ENCODE measurements at regions not wholly inside any gene's neighbourhood (a gene's known extent, or its start where the extent isn't known, plus 50 kb on each side); places are given as distances from the start of the nearest gene placed in this dataset.
"Not testable (repeated sequence)": the region's sequence is repeated elsewhere in the genome, so short reads cannot be mapped to it uniquely, and the experiment has no call there.

DNA sequence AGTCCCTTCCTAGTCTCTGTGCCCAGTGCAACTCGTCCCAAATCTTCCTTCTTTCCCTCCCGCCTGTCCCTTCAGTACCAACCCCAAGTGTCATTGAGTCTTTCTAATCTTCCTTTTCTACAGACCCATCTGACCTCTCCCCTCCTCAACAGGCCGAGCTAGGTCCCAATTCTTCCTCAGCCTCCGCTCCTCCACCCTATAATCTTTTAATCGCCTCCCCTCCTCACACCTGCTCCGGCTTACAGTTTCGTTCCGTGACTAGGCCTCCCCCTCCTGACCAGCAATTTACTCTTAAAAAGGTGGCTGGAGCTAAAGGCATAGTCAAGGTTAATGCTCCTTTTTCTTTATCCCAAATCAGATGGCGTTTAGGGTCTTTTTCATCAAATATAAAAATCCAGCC is 123.1 kb upstream of the MAP2 start:
- not testable (repeated sequence) for DNase-seq

DNA sequence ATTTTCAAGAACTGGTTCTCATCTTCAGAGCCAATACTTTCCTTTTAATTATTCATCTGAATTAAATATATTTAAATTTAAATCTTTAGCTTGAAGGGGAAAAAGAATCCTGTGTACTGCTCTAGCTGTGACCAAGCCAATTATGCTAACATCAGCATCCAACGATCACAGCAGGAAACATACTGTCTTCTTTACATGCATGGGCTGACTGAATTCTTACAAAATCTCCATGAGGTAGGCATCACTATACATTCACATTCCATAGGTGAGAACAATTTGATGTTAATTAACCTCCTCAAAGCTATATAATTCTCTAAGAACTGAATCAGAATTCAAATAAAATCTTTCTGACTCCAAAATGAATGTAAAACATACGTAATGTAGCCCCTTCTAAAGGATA is 118.8 kb upstream of the MAP2 start:
- no peak for DNase-seq

DNA sequence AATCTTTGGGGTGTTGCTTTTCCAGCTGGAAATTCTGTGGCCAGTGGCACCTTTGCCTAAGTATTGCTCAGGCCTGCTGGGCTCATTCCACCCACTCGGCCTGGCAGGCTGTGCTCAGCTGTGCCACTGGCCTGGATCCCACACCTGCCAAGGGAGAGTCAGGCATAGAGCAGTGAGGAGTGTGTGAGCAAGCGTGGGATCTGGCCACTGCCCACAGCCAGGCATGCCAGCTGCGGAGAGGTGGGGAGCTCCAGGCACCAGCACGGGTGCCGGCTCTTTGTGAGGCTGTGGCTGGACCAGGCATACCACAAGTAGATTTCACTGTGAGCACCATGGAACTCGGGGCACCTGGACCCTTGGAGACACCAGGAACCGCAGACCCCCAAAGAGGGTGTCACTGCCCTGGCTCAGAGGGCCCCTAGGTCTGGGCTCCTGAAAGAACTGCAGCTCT is 118.1 kb upstream of the MAP2 start:
- peak in 2 of 3 donors; percentile 2 to 17 for DNase-seq

DNA sequence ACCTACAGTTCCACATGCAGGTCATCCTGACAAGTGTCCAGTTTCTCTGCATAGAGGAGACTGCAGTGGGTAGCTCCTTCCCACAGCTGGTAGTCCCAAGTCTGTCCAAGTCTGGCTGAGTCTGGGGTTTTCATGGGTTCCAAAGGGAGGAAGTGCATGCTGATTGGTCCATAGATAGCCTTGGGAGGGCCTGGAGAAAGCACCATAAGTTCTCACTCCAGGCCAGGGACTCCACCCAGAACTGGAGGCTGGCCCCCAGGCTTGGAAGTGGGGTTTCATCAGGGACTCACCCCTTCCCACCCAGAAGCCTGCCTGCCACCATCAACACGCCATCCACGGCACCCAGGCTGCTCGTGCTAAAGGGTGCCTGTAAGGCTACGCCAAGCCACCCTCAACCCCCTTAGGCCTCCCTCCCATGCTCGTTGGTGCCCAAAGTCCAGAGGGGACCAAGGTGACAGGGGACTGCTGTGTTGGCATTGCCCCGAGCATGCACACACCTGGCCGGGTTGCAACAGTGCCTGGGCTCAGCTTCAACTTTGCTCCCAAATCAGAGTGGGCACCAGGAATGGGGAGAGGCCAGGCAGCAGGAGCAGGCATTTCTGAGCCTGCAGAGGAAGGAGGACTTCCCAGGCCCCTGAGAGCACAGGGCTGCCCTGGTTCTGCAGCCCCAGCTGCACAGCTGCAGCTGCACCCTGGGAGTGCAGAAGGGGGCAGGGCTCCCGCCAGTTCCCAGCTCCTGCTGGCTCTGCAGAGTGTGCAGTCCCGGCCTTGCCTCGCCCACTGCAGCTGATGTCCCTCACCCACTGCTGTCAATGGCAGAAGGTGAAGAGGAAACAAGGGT is 116.5 kb upstream of the MAP2 start:
- no peak for DNase-seq

DNA sequence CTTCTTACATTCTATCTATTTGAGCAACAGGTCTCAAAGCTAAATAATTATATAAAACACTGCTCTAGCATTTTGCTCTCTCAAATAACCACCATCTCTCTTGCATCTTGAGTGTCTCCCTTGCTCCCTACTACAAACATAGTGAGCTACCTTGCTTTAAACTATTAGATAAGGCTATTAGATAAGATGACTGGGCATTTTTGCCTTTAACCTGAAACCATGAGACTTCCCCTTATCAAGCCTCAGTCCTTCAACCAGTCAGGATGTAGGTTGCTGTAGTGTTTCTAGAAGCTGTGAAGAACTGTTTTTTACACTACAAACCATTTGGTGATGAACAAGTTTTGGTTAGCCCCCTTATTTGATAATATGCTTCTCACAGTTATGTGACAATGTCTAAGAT is 115.4 kb upstream of the MAP2 start:
- DNase-seq: no peak

DNA sequence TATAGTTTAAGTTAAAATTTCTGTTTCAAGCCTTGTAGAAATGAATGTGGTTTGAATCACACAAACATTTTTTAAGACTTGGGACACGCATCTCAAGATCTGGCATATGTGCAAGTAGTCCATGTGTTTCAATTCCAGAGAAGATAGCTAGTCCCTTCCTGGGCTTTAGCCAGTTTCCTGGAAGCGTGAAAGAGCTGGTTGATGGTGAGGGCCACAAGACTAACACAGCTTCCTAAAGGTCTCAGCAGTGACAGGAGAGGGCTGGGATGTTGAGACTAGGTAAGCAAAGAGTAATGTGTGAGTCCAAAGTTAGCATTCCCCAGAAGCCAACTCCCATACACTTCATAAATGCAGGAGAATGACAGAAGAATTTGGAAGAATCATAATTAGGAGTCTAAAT is 111.9 kb upstream of the MAP2 start:
- DNase-seq: no peak

DNA sequence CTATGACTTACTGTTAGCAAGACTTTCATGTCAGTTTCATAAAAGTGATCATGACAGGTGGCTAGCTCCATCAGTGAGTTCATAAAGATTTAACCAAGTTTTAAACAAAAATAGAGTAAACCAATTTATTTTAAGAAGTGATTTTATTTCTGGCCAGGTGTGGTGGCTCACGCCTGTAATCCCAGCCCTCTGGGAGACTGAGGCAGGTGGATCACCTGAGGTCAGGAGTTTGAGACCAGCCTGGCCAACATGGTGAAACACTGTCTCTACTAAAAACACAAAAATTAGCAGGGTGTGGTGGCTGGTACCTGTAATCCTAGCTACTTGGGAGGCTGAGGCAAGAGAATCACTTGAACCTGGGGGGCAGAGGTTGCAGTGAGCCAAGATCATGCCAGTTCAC is 111.4 kb upstream of the MAP2 start:
- DNase-seq: not testable (repeated sequence)

DNA sequence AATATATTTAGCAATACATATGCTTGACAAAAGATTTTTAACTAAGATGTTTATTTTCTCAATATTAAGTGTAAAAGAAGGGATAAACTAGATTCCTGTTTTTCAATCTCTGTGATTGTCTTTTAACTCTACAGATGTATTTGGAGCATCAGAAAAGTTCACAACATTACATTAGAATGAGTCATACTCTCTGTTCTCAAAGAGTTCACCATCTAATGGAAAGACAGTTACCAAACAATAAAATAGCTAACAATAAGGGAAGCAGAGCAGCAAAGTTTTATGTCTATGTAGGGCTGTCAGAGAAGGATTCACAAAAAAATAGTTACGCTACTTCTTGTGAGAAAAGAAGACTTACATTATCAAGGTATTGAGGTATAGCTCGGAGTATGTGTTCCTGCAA is 109.2 kb upstream of the MAP2 start:
- no peak for DNase-seq

DNA sequence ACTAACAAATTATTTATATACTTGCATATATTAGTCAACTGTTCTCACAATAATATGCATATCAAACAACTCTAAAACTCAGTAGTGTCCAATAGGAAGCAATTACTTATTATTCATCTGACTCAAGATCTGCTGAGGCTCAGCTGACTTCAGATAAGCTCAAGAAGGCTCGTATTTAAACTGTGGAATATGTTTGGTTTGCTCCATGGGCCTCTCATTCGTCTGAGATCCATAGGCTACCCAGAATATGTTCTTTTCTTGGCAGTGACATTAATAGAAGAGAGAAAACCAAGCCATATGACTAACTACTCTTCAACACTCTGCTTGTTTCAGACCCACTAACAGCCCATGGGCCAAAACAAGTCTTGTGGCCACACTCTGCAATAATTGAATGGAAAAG is 107.7 kb upstream of the MAP2 start:
- DNase-seq: no peak

DNA sequence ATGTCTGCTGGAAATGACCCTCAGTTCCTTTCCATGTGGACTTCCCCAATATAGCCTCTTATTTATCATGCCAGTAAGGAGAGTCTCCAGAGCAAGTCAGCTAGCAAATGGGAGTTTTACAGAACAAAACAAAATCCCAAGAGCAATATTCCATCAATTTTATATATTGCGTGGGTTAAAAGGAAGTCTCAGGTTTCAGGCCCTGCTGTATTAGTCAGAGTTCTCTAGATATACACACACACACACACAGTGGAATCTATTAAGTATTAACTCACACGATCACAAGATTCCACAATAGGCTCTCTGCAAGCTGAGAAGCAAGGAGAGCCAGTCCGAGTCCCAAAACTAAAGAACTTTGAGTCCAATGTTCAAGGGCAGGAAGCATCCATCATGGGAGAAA is 102.8 kb upstream of the MAP2 start:
- no peak for DNase-seq

DNA sequence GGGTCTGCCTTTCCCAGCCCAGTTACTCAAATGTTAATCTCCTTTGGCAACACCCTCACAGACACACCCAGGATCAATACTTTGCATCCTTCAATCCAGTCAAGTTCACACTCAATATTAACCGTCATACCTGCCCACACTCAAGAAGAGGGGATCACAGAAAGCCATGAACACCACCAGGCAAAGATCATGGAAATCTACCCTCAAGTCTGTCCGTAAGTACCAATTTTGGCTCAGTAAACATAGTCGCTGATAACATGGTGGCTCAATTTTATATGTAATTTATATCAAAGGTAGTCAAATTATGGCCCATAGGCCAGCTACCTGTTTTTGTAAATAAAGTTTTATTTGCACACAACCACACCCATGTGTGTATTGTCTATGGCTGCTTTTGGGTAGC is 102.3 kb upstream of the MAP2 start:
- DNase-seq: no peak

DNA sequence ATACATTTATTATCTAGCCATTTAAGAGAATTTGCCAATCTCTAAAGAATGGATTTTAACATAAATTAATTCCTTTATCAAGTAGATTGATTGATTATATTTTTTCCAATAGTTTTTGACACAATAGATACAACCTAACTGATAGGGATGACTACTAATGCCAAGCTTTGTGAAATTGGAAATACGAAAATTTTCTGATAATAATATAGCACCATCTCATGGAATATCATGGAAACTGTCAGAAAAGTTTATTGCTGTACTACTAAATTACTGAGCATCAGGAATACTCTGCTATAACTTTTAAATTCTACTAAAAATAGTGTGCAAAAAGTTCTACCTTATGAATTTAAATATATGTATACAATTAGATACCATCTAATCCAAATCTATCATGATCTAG is 101.8 kb upstream of the MAP2 start:
- no peak for DNase-seq

DNA sequence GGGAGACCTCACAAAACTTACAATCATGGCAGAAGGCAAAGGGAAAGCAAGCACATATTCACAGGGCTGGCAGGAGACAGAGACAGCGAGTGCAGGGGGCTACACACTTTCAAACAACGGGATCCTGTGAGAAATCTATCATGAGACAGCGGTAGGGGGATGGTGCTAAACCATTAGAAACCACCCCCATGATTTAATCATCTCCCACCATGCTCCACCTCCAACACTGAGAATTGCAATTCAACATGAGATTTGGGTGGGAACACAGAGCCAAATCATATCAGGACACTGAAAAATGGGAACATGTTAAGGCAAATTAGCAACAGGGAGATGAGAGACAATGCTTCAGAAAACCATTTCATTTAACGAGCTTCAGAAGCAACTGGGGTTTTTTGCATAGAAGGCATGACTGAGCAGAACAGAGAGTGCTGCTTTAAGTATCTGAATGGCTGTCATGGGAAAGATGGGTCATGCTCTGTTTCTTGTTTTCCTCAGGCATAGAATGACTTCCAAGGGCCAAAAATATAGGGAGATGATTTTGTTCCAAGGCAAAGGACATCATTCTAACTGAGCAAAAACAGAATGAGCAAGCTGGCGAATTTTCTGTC is 100.8 kb upstream of the MAP2 start:
- no peak for DNase-seq

DNA sequence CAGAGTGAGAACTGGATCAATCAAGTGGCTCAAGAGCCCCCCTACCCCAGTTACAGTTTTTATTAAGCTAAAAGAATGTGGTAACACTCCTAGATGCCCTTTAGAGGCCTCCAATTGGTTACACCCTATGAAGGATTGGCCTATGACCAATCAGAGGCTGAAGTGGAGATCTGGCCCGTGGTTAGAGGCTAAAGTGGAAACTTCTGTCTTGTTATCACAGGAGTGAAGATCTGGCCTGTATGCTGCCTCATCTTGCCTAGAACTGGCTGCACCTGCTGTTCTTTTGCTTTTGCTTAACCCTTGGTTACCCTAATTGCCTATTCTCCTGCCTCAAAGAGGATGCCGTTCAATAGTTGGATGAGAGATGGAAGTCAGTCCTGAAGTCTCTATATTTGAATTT is 100.1 kb upstream of the MAP2 start:
- DNase-seq: no peak

DNA sequence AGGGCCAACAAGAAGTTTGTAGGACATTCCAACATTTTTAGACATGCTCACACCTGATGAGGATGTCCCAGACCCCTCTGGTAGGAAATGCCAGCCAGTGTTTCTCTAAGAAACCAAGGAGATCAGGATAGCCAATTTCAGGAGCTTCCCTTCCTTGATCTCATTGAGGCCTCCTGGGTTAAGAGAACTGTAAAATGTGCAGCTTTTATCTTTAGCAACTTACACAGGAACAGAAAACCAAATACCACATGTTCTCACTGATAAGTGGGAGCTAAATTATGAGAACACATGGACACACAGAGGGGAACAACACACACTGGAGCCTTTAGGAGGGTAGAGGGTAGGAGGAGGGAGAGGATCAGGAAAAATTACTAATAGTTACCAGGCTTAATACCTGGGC is 99.6 kb upstream of the MAP2 start:
- DNase-seq: no peak

DNA sequence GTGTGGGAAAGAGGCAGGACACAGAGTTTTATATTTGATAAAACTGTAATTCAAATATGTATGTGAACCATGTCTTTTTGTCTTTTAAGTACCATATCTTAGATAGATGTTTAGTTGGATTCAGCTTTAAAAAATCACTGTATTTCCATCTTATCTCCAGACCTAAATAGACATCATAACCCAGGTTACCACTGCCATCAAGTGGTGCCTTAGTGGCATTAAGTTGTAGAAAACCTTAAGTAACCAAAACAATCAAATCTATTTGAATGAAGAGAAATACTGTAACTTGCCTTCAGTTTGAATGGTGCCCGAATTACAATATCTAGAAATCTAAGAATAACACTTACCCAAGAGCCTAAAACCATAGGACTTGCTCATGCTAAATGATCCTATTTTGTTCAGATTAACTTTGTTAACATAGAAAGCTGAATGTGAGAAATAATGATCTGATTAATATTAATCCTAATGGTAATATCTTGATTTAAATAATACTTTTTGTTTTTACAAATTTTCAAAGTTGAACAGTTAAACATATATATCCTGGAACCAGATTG is 92.5 kb upstream of the MAP2 start:
- peak in 2 of 3 donors; percentile 11 to 21 for DNase-seq

DNA sequence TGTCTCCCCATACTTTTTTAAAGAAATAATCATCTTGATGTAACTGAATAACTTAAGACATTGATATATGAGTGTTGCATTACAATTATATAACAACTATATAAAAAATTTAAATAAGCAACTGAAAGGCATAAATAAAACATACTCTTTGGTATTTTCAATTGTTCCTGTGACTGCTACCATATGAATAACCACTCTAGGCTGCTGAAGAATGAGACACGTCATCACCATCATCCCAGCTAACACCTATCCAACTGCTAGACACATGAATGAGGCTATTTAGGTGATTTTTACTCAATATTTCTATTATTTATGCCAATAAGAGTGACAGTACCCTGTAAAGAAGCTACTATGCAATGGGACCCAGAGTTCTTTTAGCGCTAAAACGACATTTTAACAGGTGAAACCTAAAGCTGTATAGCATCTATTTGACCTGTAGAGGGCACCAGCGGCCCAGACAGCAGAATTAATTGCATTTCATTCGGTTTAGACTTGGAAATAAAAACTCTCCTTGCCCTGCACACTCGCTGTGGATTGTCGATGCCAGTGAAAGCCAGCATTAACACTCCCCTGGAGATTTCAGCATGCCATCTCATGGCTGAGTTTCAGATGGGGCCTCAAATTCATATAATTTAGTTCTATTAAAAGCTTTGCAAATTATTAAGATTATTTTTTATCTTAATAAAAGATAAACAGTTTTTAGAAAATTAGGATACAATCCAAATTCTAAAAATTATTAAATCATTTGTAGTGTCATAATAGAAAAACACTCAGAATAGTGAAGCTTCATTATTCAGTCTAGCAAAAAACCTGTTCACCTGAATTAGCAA is 89.4 kb upstream of the MAP2 start:
- peak; percentile 45 to 70 (median 63) for DNase-seq

DNA sequence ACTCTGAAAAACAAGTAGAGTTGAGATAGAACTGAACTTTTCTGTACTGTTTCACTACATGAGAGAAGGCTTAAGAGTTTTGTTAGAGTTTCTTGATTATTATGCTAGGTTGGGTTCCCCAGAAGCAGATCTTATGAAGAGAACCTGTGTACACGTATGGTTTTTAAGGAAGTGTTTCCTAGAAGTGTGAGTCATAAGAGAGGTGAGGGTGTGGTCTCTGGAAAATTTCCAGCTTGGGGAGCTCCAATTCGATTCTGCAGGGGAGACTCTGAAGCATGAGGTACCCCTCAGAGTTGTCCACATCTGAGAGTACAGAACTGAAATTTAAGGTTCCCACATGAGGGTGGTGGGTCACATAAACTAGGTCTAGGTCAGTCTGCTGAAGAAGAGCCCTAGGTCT is 83.3 kb upstream of the MAP2 start:
- no peak for DNase-seq

DNA sequence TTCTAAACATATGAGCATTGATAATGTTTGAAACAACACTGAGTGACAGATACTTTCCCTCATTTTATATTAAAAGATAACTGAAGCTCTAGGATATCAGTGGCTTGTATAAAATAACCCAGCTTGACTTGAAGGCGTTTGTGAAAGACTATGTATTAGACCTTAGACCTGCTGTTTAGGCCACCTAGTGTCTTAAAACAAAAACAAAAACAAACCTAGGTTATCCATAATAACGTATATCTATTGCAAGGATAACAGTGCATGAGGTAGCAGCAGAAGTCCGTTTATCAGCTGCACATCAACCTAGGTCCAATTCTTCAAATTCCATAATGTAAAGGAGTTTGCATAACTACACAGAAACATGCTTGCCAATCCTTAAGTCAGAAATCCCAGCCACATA is 79.5 kb upstream of the MAP2 start:
- no peak for DNase-seq

DNA sequence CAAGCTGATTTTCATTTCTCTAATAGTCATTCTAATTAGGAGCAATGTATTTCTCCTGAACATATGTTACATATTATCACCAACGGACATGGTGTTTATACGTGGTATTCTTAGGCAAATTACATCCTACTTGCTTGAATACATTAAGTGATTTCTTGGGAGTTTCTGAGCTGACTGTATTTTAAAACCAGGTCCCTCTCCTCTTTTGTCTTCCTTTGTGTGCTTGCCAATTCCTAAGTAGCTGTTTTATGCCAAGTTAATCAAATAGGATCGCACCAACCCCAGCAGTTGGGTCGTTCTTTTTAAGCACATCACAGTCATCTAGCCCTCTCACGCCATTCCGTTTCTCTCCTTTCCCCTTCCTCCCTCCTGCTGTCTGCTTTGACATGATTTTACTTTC is 75.4 kb upstream of the MAP2 start:
- DNase-seq: no peak

DNA sequence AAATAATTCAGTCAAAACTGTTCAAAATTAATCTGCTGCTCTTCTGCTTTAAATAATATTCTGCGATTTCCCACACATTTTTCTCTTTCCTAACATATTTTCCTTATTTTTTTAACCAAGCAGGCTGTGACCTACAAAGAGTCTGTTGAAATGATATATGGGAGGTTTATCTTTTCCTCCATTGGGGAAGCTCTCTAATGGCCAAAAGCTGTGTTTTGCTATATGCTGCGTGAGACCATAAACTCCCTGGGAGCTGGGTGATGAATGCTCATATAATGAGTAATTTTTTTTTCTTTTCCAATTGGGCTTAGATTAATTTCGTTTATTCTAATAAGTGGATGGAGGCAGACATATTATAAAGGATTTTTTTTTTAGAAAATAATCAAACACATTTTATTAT is 72.2 kb upstream of the MAP2 start:
- peak in 1 of 3 donors; percentile 12 for DNase-seq

DNA sequence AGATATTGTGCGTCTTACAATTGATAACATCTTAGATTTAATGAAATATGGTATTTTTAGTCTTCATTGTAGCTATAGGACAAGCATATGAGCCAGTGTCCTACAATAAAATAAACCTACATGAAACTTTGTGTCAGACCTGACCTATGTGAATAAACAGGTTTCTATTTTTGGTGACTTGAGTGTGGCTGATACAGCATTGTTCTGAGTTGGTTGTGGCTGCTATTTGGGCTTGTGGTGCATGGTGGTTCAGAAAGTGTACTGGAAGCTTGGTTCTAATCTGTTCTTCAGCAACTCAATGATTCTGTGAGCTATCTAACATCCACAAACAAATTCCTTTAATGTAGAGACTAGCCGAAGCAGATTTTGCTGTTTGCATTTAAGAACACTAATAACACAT is 64.9 kb upstream of the MAP2 start:
- DNase-seq: no peak

Data from muscle of back (tissue), 3 donors.